ENCODE measurements at regions not wholly inside any gene's neighbourhood (a gene's known extent, or its start where the extent isn't known, plus 50 kb on each side); places are given as distances from the start of the nearest gene placed in this dataset.

DNA sequence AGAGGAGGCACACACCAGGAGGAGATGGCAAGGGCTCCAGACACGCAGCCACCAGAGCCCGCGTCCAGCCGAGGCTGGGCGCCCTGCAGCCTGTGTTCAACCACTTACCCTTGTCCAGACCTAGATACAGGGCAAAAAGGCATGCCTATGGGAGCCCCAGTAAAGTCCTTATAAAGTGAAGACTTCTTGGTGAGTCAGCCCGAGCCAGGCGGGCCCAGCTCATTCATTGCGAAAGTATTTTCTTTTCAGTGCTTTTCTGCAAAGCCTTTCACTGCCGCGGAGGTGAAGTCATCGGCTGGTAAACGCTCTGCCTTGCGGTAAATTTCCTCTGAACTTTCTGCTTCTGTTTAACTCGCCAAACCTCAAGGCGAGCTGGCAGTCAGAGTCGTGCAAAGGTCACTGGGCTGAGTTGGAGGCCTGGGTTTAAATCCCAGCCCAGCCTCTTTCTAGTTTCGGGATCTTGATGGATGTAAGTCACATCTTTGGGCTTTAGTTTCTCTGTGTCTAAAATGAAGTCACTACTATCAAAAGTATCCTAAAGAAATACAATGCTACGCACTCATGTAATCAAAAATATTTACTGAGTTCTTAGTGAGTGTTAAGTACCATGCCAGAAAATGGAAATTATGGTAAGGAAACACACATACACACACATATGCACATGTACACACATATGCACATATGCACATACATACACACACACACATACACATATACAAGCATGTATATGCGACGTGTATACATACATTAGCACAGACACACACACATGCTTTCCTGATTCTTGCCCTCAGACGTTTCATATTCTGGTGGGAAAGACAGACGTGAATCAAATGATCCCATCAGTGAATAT lies 54.7 kb upstream of the IFFO2 start (continued):
- TF ChIP-seq ZNF101 (CRISPR knock-in tag; IDR thresholded peaks at IDR 0.05; ENCODE audit: borderline replicate concordance, low read depth) (no peak), DR1 (CRISPR knock-in tag; IDR thresholded peaks at IDR 0.05) (no peak), SOX6 (IDR thresholded peaks at IDR 0.05) (no peak), SOX6 (CRISPR knock-in tag; IDR thresholded peaks at IDR 0.05) (peak; percentile 65), FOSL1 (CRISPR knock-in tag; IDR thresholded peaks at IDR 0.05; ENCODE audit: borderline replicate concordance) (peak; percentile 58; the same call in 1 of the 2 replicates), ZNF432 (CRISPR knock-in tag; IDR thresholded peaks at IDR 0.05; ENCODE audit: borderline replicate concordance) (no peak), ZNF891 (CRISPR knock-in tag; IDR thresholded peaks at IDR 0.05) (no peak), NAIF1 (CRISPR knock-in tag; IDR thresholded peaks at IDR 0.05; ENCODE audit: borderline replicate concordance) (no peak), TBL1XR1 (IDR thresholded peaks at IDR 0.05; ENCODE audit: borderline replicate concordance, low read length, partially characterized antibody) (peak; percentile 28), NCOA2 (CRISPR knock-in tag; IDR thresholded peaks at IDR 0.05) (peak; percentile 86), MXD1 (CRISPR knock-in tag; IDR thresholded peaks at IDR 0.05) (no peak), ZSCAN31 (CRISPR knock-in tag; IDR thresholded peaks at IDR 0.05; ENCODE audit: low read depth) (no peak), ZNF792 (CRISPR knock-in tag; IDR thresholded peaks at IDR 0.05) (no peak; the same call in 1 of the 2 replicates), LCORL (IDR thresholded peaks at IDR 0.05) (no peak), LCORL (CRISPR knock-in tag; IDR thresholded peaks at IDR 0.05) (no peak), MXD4 (CRISPR knock-in tag; IDR thresholded peaks at IDR 0.05) (no peak), ZBTB21 (CRISPR knock-in tag; IDR thresholded peaks at IDR 0.05) (no peak), JUN (CRISPR knock-in tag; IDR thresholded peaks at IDR 0.05) (peak; percentile 86), HDAC2 (CRISPR knock-in tag; IDR thresholded peaks at IDR 0.05) (peak; percentile 55; the same call in 1 of the 2 replicates), THYN1 (CRISPR knock-in tag; IDR thresholded peaks at IDR 0.05; ENCODE audit: borderline replicate concordance, low read depth) (no peak), XBP1 (CRISPR knock-in tag; IDR thresholded peaks at IDR 0.05) (no peak), ZFY (CRISPR knock-in tag; IDR thresholded peaks at IDR 0.05) (0 out of 2 replicates have a peak, but pooled peaks have one; percentile 27), KLF9 (CRISPR knock-in tag; IDR thresholded peaks at IDR 0.05; ENCODE audit: low read depth) (no peak)
- TF ChIP-seq, protein P1, sequence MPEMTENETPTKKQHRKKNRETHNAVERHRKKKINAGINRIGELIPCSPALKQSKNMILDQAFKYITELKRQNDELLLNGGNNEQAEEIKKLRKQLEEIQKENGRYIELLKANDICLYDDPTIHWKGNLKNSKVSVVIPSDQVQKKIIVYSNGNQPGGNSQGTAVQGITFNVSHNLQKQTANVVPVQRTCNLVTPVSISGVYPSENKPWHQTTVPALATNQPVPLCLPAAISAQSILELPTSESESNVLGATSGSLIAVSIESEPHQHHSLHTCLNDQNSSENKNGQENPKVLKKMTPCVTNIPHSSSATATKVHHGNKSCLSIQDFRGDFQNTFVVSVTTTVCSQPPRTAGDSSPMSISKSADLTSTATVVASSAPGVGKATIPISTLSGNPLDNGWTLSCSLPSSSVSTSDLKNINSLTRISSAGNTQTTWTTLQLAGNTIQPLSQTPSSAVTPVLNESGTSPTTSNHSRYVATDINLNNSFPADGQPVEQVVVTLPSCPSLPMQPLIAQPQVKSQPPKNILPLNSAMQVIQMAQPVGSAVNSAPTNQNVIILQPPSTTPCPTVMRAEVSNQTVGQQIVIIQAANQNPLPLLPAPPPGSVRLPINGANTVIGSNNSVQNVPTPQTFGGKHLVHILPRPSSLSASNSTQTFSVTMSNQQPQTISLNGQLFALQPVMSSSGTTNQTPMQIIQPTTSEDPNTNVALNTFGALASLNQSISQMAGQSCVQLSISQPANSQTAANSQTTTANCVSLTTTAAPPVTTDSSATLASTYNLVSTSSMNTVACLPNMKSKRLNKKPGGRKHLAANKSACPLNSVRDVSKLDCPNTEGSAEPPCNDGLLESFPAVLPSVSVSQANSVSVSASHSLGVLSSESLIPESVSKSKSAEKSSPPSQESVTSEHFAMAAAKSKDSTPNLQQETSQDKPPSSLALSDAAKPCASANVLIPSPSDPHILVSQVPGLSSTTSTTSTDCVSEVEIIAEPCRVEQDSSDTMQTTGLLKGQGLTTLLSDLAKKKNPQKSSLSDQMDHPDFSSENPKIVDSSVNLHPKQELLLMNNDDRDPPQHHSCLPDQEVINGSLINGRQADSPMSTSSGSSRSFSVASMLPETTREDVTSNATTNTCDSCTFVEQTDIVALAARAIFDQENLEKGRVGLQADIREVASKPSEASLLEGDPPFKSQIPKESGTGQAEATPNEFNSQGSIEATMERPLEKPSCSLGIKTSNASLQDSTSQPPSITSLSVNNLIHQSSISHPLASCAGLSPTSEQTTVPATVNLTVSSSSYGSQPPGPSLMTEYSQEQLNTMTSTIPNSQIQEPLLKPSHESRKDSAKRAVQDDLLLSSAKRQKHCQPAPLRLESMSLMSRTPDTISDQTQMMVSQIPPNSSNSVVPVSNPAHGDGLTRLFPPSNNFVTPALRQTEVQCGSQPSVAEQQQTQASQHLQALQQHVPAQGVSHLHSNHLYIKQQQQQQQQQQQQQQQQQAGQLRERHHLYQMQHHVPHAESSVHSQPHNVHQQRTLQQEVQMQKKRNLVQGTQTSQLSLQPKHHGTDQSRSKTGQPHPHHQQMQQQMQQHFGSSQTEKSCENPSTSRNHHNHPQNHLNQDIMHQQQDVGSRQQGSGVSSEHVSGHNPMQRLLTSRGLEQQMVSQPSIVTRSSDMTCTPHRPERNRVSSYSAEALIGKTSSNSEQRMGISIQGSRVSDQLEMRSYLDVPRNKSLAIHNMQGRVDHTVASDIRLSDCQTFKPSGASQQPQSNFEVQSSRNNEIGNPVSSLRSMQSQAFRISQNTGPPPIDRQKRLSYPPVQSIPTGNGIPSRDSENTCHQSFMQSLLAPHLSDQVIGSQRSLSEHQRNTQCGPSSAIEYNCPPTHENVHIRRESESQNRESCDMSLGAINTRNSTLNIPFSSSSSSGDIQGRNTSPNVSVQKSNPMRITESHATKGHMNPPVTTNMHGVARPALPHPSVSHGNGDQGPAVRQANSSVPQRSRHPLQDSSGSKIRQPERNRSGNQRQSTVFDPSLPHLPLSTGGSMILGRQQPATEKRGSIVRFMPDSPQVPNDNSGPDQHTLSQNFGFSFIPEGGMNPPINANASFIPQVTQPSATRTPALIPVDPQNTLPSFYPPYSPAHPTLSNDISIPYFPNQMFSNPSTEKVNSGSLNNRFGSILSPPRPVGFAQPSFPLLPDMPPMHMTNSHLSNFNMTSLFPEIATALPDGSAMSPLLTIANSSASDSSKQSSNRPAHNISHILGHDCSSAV (CRISPR knock-in tag; IDR thresholded peaks at IDR 0.05; ENCODE audit: borderline replicate concordance), result no peak

Data from HepG2 (cell line).